ENCODE measurements at regions not wholly inside any gene's neighbourhood (a gene's known extent, or its start where the extent isn't known, plus 50 kb on each side); places are given as distances from the start of the nearest gene placed in this dataset.

DNA sequence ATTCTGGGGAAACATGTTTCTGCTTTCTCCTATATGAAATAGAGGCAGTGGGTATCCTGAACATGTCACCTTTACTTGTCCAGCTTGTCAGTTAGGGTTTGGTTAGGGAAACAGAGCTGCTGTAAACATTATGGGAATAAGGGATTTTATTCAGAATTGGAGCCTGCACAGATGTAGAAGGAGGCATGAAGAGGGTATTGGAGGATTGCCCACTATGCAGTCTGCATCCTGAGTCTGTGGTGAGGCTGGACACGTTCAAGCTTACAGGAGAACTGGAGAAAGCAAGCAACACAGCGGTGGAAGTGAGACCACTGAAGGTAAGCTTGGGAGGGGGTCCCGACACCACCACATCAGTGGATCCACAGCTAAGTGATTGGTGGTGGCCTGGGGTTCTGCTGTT lies 443.0 kb upstream of the TNP1 start:
- no peaks in the 10 kb centered on the region for H3K36me3 ChIP-seq (replicated peaks)
- H3K27me3 ChIP-seq (replicated peaks): no peaks in the 10 kb centered on the region
- no peak for DNase-seq
- TF ChIP-seq, protein P1, sequence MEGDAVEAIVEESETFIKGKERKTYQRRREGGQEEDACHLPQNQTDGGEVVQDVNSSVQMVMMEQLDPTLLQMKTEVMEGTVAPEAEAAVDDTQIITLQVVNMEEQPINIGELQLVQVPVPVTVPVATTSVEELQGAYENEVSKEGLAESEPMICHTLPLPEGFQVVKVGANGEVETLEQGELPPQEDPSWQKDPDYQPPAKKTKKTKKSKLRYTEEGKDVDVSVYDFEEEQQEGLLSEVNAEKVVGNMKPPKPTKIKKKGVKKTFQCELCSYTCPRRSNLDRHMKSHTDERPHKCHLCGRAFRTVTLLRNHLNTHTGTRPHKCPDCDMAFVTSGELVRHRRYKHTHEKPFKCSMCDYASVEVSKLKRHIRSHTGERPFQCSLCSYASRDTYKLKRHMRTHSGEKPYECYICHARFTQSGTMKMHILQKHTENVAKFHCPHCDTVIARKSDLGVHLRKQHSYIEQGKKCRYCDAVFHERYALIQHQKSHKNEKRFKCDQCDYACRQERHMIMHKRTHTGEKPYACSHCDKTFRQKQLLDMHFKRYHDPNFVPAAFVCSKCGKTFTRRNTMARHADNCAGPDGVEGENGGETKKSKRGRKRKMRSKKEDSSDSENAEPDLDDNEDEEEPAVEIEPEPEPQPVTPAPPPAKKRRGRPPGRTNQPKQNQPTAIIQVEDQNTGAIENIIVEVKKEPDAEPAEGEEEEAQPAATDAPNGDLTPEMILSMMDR (IDR thresholded peaks at IDR 0.05; ENCODE audit: low read depth, low read length, missing control alignments): no peak
- H3K4me3 ChIP-seq (ENCODE audit: low read depth, low read length): no peak overlapping the region
- in situ Hi-C loops (cut with HindIII; ENCODE audit: low pct_ligation_motif_present, low sequenced_read_pairs): no loop called here
- H3K27ac ChIP-seq: no peak overlapping the region

DNA sequence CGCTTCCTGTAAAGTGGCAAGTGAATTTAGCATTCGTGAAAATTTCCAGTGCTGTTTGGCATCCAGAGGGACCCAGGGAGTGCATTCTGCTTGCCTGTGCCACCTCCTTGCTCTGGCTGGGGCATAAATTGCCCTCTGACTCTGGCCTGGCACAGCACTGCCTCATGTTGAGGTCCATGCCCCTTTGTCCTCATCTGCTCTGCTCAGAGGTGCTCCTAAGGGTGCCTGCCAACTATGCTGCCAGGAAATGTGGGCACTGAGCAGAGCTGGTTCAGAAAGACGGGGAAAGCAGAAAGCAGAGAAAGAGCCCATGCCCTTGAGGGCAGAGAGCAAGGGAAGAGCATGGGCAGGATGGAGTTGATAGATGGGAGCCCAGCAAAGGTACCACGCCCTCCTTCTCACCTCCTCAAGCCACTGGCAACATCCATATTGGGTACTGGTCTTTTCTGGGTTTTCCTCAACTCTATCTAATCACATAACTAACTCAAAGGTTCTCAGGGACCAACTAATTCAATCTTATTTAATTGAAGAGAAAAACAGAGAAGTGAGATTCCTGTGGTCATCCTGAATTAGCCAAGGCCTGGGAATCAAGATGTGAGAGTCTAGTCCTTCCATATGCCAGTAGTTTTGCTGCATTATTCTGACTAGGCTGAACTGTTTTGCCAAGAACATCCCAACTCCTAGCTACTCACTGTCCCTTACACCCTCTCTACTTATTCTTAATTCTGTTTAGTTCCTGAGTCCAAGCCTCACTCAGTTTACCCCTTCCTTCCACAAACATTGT lies 441.5 kb upstream of the TNP1 start:
- H3K4me3 ChIP-seq (ENCODE audit: low read depth, low read length): no peak overlapping the region
- in situ Hi-C loops (cut with HindIII; ENCODE audit: low pct_ligation_motif_present, low sequenced_read_pairs): no loop called here
- H3K36me3 ChIP-seq (replicated peaks): no peaks in the 10 kb centered on the region
- H3K27ac ChIP-seq: no peak overlapping the region
- TF ChIP-seq, protein P1 (IDR thresholded peaks at IDR 0.05; ENCODE audit: low read depth, low read length, missing control alignments): no peak
- no peaks in the 10 kb centered on the region for H3K27me3 ChIP-seq (replicated peaks)
- DNase-seq: no peak

DNA sequence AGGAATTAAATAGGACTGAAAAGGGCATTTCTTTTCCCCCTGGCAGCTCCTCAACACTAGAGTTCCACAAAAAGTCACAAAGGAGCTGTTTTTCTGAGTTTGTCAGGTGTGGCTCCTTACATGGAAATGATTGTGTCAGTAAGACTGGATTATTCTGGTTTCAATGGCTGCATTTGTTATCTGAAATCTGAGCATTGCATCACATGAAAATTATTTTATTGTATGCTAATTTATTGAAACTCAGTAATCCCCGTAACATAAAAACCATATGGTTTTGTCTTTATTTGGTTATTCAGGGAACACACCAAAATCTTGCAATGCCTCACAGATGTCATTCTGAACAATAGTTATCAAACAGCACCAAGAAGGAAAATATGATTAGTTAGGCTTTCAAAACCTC lies 439.7 kb upstream of the TNP1 start:
- no peak for DNase-seq
- TF ChIP-seq, protein P1 (IDR thresholded peaks at IDR 0.05; ENCODE audit: low read depth, low read length, missing control alignments): no peak
- H3K4me3 ChIP-seq (ENCODE audit: low read depth, low read length): no peak overlapping the region
- H3K27ac ChIP-seq: no peak overlapping the region
- H3K36me3 ChIP-seq (replicated peaks): no peaks in the 10 kb centered on the region
- in situ Hi-C loops (cut with HindIII; ENCODE audit: low pct_ligation_motif_present, low sequenced_read_pairs): no loop called here
- H3K27me3 ChIP-seq (replicated peaks): no peaks in the 10 kb centered on the region

DNA sequence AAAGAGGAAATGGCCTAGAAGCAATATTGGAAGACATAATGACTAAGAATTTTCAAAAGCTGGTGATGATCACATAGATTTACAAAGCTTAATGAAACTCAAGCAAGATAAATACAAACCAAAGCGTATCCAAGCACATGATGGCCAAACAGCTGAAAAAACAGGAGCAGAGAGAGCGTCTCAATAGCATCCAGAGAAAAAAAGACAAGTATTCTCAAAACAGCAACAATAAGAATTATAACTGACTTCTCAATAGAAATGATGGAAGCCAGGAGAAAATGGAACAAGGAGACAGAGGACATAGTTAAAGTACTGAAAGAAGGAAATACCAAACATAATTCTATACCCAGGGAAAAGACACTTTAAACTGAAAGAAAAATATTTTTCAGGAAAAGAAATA lies 437.2 kb upstream of the TNP1 start:
- Histone ChIP-seq H3K4me3 (ENCODE audit: low read depth, low read length) (no peak overlapping the region), H3K36me3 (replicated peaks) (no peaks in the 10 kb centered on the region), H3K27ac (no peak overlapping the region), H3K27me3 (replicated peaks) (no peaks in the 10 kb centered on the region)
- in situ Hi-C loops (cut with HindIII; ENCODE audit: low pct_ligation_motif_present, low sequenced_read_pairs): no loop called here
- no peak for DNase-seq
- TF ChIP-seq, protein P1 (IDR thresholded peaks at IDR 0.05; ENCODE audit: low read depth, low read length, missing control alignments): no peak

DNA sequence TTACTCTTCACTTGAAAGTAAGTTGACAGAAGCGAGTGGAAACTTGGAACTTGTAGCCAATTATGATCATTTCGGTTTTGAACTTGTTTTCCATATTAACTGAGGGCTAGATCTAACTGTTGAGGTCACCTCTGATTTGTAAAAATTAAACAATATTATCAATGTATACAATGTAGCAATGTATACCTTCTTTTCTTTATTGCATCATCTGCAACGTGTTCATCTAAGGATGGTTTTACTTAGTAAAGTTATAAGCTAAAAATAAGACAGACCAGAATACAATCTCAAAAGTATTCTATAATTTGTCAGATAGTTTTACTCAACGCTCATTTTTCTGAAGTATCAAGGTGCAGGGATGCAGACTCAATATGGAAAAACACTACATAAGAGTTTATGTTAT lies 435.0 kb upstream of the TNP1 start:
- Histone ChIP-seq H3K27ac (no peak overlapping the region), H3K27me3 (replicated peaks) (no peaks in the 10 kb centered on the region), H3K36me3 (replicated peaks) (no peaks in the 10 kb centered on the region), H3K4me3 (ENCODE audit: low read depth, low read length) (no peak overlapping the region)
- in situ Hi-C loops (cut with HindIII; ENCODE audit: low pct_ligation_motif_present, low sequenced_read_pairs): no loop called here
- TF ChIP-seq, protein P1 (IDR thresholded peaks at IDR 0.05; ENCODE audit: low read depth, low read length, missing control alignments): no peak
- DNase-seq: no peak

DNA sequence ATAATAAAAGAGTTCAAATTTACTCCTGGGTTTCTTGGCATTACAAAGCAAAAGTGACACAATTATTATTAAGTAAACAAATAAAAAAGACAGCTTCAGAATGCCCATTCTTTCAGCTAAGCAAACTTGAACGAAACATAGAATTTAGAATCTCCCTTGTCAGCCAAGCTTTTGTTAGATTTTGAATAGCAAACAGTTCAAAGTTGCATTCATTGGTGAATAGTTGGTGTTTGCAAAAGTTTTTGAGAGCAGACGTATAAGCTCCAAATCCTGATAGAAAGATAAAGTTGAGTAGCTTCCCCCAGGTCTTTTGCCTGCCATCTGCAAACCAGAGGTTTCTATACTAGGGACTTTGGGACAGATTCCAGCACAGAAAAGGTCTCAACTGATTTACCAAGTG lies 434.3 kb upstream of the TNP1 start:
- no peaks in the 10 kb centered on the region for H3K36me3 ChIP-seq (replicated peaks)
- TF ChIP-seq, protein P1 (IDR thresholded peaks at IDR 0.05; ENCODE audit: low read depth, low read length, missing control alignments): no peak
- DNase-seq: no peak
- no peak overlapping the region for H3K4me3 ChIP-seq (ENCODE audit: low read depth, low read length)
- in situ Hi-C loops (cut with HindIII; ENCODE audit: low pct_ligation_motif_present, low sequenced_read_pairs): no loop called here
- H3K27me3 ChIP-seq (replicated peaks): no peaks in the 10 kb centered on the region
- H3K27ac ChIP-seq: no peak overlapping the region

Measured in brain microvascular endothelial cell (primary cell).